HUES6 (cell line): ENCODE measurements at regions not wholly inside any gene's neighbourhood (a gene's known extent, or its start where the extent isn't known, plus 50 kb on each side); places are given as distances from the start of the nearest gene placed in this dataset.
"Not testable (repeated sequence)": the region's sequence is repeated elsewhere in the genome, so short reads cannot be mapped to it uniquely, and the experiment has no call there.

ENCODE experiments used
- H3K27ac ChIP-seq: 2 replicates; pipeline ENCODE4 v1.7.0; 2013; ENCODE audit warnings: low read depth, mild to moderate bottlenecking, low read length, inconsistent platforms
- H3K27me3 ChIP-seq: 2 replicates; pipeline ENCODE4 v1.6.1; 2013; ENCODE audit warnings: low read length; ENCODE audit not compliant: control insufficient read depth, insufficient read depth
- H3K36me3 ChIP-seq: 2 replicates; pipeline ENCODE4 v1.6.1; 2013; ENCODE audit warnings: low read length; ENCODE audit not compliant: control insufficient read depth, insufficient read depth
- H3K4me1 ChIP-seq: 2 replicates; pipeline ENCODE4 v1.6.1; 2013; ENCODE audit warnings: low read length; ENCODE audit not compliant: control insufficient read depth, insufficient read depth
- H3K4me3 ChIP-seq: 2 replicates; pipeline ENCODE4 v1.5.1; 2013; ENCODE audit warnings: low read depth, low read length
- H3K9ac ChIP-seq: one replicate; pipeline ENCODE4 v1.6.1; 2013; ENCODE audit warnings: mild to moderate bottlenecking, low read length
- H3K9me3 ChIP-seq: 2 replicates; pipeline ENCODE4 v1.6.1; 2013; ENCODE audit warnings: low read depth, low read length; ENCODE audit not compliant: control insufficient read depth, insufficient read depth

GRCh38 chr3:20984594-20985205 is 766.3 kb downstream of the ZNF385D start:
- H3K27me3 ChIP-seq = no peaks in the 10 kb centered on the region
- H3K27ac ChIP-seq = no peak overlapping the region
- no peak overlapping the region for H3K9ac ChIP-seq
- H3K4me3 ChIP-seq = no peak overlapping the region
- H3K36me3 ChIP-seq = no peaks in the 10 kb centered on the region
- no peaks in the 10 kb centered on the region for H3K9me3 ChIP-seq
- peaks cover 5% of the 10 kb centered on the region; the same call in 1 of the 2 replicates for H3K4me1 ChIP-seq

GRCh38 chr3:20975188-20975651 is 775.8 kb downstream of the ZNF385D start:
- no peaks in the 10 kb centered on the region for H3K27me3 ChIP-seq
- H3K4me3 ChIP-seq = no peak overlapping the region
- no peak overlapping the region for H3K9ac ChIP-seq
- H3K27ac ChIP-seq = no peak overlapping the region
- no peaks in the 10 kb centered on the region for H3K9me3 ChIP-seq
- H3K36me3 ChIP-seq = no peaks in the 10 kb centered on the region
- peaks cover 44% of the 10 kb centered on the region for H3K4me1 ChIP-seq

GRCh38 chr3:20974396-20974795 is 776.6 kb downstream of the ZNF385D start:
- Histone ChIP-seq H3K27ac (no peak overlapping the region), H3K27me3 (no peaks in the 10 kb centered on the region), H3K9me3 (no peaks in the 10 kb centered on the region), H3K36me3 (no peaks in the 10 kb centered on the region), H3K4me3 (no peak overlapping the region), H3K4me1 (peaks cover 39% of the 10 kb centered on the region), H3K9ac (no peak overlapping the region)

- H3K27ac ChIP-seq, H3K4me3 ChIP-seq, H3K9me3 ChIP-seq, H3K9ac ChIP-seq, H3K36me3 ChIP-seq, H3K27me3 ChIP-seq: not testable (repeated sequence)
- H3K4me1 ChIP-seq = peaks cover 16% of the 10 kb centered on the region; the same call in 1 of the 2 replicates
These were observed 780.2 kb downstream of the ZNF385D start for GRCh38 chr3:20970807-20971206.

- H3K27me3 ChIP-seq, H3K4me3 ChIP-seq, H3K36me3 ChIP-seq, H3K4me1 ChIP-seq, H3K9me3 ChIP-seq, H3K27ac ChIP-seq, H3K9ac ChIP-seq: not testable (repeated sequence)
These were observed 781.5 kb upstream of the SGO1 start for GRCh38 chr3:20967485-20967884.

GRCh38 chr3:20958161-20958560 is 772.2 kb upstream of the SGO1 start:
- H3K36me3 ChIP-seq = no peaks in the 10 kb centered on the region; the same call in 1 of the 2 replicates
- H3K9ac ChIP-seq = no peak overlapping the region
- no peaks in the 10 kb centered on the region for H3K27me3 ChIP-seq
- no peak overlapping the region for H3K27ac ChIP-seq
- H3K4me1 ChIP-seq = no peaks in the 10 kb centered on the region; the same call in 1 of the 2 replicates
- H3K9me3 ChIP-seq = no peaks in the 10 kb centered on the region
- no peak overlapping the region for H3K4me3 ChIP-seq

DNA sequence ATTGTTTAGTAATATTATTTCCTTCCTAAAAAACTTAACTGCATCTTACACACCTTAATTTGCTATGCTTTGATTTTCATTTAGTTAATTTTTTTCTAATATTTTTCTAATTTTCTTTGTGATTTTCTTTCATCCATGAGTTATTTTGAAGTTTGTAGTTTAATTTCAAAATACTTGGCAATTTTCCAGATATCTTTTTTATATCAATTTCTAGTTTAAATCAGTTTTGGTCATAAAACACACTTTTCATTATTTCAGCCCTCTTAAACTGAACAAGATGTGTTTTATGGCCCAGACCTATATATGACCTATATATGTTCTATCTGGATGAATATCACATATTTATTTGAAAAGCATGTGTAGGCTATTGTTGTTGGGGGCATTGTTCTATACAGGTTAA is 759.9 kb upstream of the SGO1 start:
- H3K36me3 ChIP-seq = no peaks in the 10 kb centered on the region
- no peak overlapping the region for H3K4me3 ChIP-seq
- H3K9ac ChIP-seq = no peak overlapping the region
- H3K27me3 ChIP-seq = no peaks in the 10 kb centered on the region
- H3K9me3 ChIP-seq = 0 out of 2 replicates have a peak, but pooled peaks cover 2% of the 10 kb centered on the region
- H3K27ac ChIP-seq = no peak overlapping the region
- H3K4me1 ChIP-seq = no peaks in the 10 kb centered on the region

DNA sequence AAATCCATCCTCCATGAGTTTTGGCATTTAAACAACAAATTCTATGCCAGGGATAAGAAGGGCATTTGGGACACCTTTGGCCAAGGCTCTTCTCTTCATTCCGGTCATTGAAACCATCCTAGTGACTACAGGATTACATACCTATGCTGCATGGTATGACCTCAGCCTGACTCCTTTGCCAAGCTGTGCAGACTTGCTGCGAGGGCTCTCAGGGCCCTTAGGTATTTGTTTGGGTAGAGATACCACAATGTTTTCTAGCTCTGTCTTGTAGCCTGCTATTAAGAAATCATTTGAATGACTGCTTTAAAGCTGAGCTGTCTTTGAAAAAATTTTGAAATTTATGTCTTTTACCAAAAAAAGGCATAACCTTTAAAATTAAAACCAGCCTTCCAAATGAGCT is 749.8 kb upstream of the SGO1 start:
- H3K9me3 ChIP-seq = no peaks in the 10 kb centered on the region
- H3K4me3 ChIP-seq = no peak overlapping the region
- H3K9ac ChIP-seq = no peak overlapping the region
- no peak overlapping the region for H3K27ac ChIP-seq
- H3K4me1 ChIP-seq = no peaks in the 10 kb centered on the region
- H3K27me3 ChIP-seq = no peaks in the 10 kb centered on the region
- no peaks in the 10 kb centered on the region for H3K36me3 ChIP-seq

DNA sequence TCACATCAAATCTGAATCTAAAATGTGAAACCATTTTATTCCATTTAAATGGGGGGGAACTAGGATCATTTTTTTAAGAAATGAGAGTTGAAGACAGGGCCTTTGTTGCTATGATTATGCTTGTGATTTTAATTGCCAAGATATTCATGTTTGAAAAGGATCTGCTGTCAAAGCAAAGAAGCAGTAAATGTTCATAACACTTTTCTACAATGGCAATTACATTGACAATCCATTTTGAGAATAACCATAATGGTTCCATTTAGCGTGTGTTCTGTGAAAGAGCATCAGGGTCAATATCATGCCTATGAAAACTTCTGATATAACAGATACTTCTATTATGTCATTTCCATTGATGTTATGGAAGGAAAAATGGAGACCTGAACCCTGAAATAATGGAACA is 745.8 kb upstream of the SGO1 start:
- H3K36me3 ChIP-seq = no peaks in the 10 kb centered on the region
- H3K27me3 ChIP-seq = no peaks in the 10 kb centered on the region
- H3K4me1 ChIP-seq = no peaks in the 10 kb centered on the region
- H3K27ac ChIP-seq = no peak overlapping the region
- no peak overlapping the region for H3K9ac ChIP-seq
- no peaks in the 10 kb centered on the region for H3K9me3 ChIP-seq
- no peak overlapping the region for H3K4me3 ChIP-seq

DNA sequence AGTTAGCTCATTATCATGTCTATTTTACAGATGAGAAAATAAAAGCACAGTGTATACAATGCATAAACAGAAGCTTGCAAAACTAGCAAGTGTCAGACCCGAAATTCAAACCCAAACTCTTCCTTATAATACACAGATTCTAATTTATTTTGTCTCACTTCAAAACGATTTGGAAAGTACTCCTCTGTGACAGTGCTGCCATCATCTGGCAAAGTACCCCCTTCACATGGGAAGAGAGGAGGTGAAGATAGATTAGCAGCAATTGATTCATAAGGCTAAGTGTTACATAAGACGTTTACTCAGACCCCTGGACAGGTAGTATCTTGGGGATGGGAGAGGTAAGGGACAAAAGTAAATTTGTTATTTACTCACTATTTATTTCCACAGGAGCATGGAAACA is 744.0 kb upstream of the SGO1 start:
- no peaks in the 10 kb centered on the region for H3K36me3 ChIP-seq
- H3K9me3 ChIP-seq = no peaks in the 10 kb centered on the region
- H3K4me3 ChIP-seq = no peak overlapping the region
- no peaks in the 10 kb centered on the region for H3K4me1 ChIP-seq
- H3K27me3 ChIP-seq = no peaks in the 10 kb centered on the region
- no peak overlapping the region for H3K9ac ChIP-seq
- no peak overlapping the region for H3K27ac ChIP-seq

GRCh38 chr3:20924646-20925385 is 738.8 kb upstream of the SGO1 start:
- H3K4me3 ChIP-seq = no peak overlapping the region
- no peaks in the 10 kb centered on the region for H3K27me3 ChIP-seq
- H3K9ac ChIP-seq = no peak overlapping the region
- H3K36me3 ChIP-seq = no peaks in the 10 kb centered on the region
- H3K27ac ChIP-seq = no peak overlapping the region
- peaks cover 4% of the 10 kb centered on the region; the same call in 1 of the 2 replicates for H3K9me3 ChIP-seq
- H3K4me1 ChIP-seq = no peaks in the 10 kb centered on the region
